Ovary (tissue), 3 donors: ENCODE measurements at regions not wholly inside any gene's neighbourhood (a gene's known extent, or its start where the extent isn't known, plus 50 kb on each side); places are given as distances from the start of the nearest gene placed in this dataset.

Experiments used
- CTCF ChIP-seq, 3 donors: fragments of 450-650 bp in 2 of 3; fragments of 200-600 bp in 1 of 3; IDR thresholded peaks; one replicate each; pipeline versions ENCODE4 v1.5.1 to v1.8.0; 2016 to 2022; ENCODE audit warnings: antibody characterized with exemption in 3 of 3, mild to moderate bottlenecking in 1 of 3
- POLR2A ChIP-seq: fragments of 450-650 bp; IDR thresholded peaks from one replicate; pipeline ENCODE4 v1.6.1; 2017; ENCODE audit warnings: antibody characterized with exemption, mild to moderate bottlenecking, moderate library complexity
- donor health status: DM: no; HTN: no; CAD: no.

- TF ChIP-seq CTCF (IDR thresholded peaks at IDR 0.05): no peak
- no peak for TF ChIP-seq POLR2A
Observed at GRCh38 chr11:116229236-116229970, 543.4 kb downstream of the BUD13 start.
